CD14-positive monocyte (primary cell): ENCODE measurements at regions not wholly inside any gene's neighbourhood (a gene's known extent, or its start where the extent isn't known, plus 50 kb on each side); places are given as distances from the start of the nearest gene placed in this dataset.

Source experiments
- DNase-seq, 3 donors: peaks; one replicate each; pipeline ENCODE4 v3.0.0-alpha.2; 2011 to 2022
- H2AFZ ChIP-seq: 2 replicates; pipeline ENCODE4 v1.6.0; 2012; ENCODE audit warnings: mild to moderate bottlenecking, low read depth, low read length, inconsistent platforms; ENCODE audit not compliant: insufficient read depth, poor library complexity, severe bottlenecking
- H3K27ac ChIP-seq, 2 donors: 1 replicate in 1 of 2; 2 replicates in 1 of 2; pipeline ENCODE4 v1.5.1; 2012 to 2013; ENCODE audit warnings: low read length in 2 of 2, control low read depth in 1 of 2, inconsistent platforms in 1 of 2, low read depth in 1 of 2, mild to moderate bottlenecking in 1 of 2
- H3K27me3 ChIP-seq, 2 donors: one replicate each; pipeline versions ENCODE4 v1.6.0 to v1.6.1; 2011 to 2013; ENCODE audit warnings: low read length in 2 of 2; ENCODE audit not compliant: control insufficient read depth in 2 of 2, insufficient read depth in 2 of 2
- H3K36me3 ChIP-seq, 2 donors: replicated peaks in 1 of 2; 1 replicate in 1 of 2; 2 replicates in 1 of 2; pipeline versions ENCODE4 v1.5.1 to v1.6.1; 2012 to 2013; ENCODE audit warnings: low read length in 2 of 2, control low read depth in 1 of 2, inconsistent platforms in 1 of 2, mild to moderate bottlenecking in 1 of 2; ENCODE audit not compliant: insufficient read depth in 2 of 2, control insufficient read depth in 1 of 2
- H3K4me1 ChIP-seq, 2 donors: 1 replicate in 1 of 2; 2 replicates in 1 of 2; pipeline versions ENCODE4 v1.5.1 to v1.6.1; 2012 to 2013; ENCODE audit warnings: low read length in 2 of 2, control low read depth in 1 of 2, inconsistent platforms in 1 of 2, mild to moderate bottlenecking in 1 of 2, moderate library complexity in 1 of 2; ENCODE audit not compliant: insufficient read depth in 2 of 2, control insufficient read depth in 1 of 2
- H3K4me2 ChIP-seq: replicated peaks from 2 replicates; pipeline ENCODE3; 2012; ENCODE audit warnings: low read length, moderate library complexity, mild to moderate bottlenecking; ENCODE audit not compliant: poor library complexity, severe bottlenecking; ENCODE audit errors: extremely low read depth
- H3K4me3 ChIP-seq, 3 experiments: fragments of 200-600 bp in 1 of 3; sonication (generic) in 1 of 3; replicated peaks in 1 of 3; 1 replicate in 2 of 3; 2 replicates in 1 of 3; pipeline ENCODE4 v1.5.1; 2011 to 2013; ENCODE audit warnings: low read length in 3 of 3, mild to moderate bottlenecking in 3 of 3, control low read depth in 2 of 3, low read depth in 2 of 3, inconsistent platforms in 1 of 3, moderate library complexity in 1 of 3
- H3K79me2 ChIP-seq: 2 replicates; pipeline ENCODE4 v1.6.0; 2012; ENCODE audit warnings: mild to moderate bottlenecking, control low read depth, inconsistent platforms, low read length, moderate library complexity; ENCODE audit not compliant: insufficient read depth
- H3K9ac ChIP-seq: 2 replicates; pipeline ENCODE4 v1.6.0; 2017; ENCODE audit warnings: low read length, mild to moderate bottlenecking; ENCODE audit not compliant: insufficient read depth, poor library complexity, severe bottlenecking
- H3K9me3 ChIP-seq, 2 donors: replicated peaks in 1 of 2; 1 replicate in 1 of 2; 2 replicates in 1 of 2; pipeline versions ENCODE4 v1.5.1 to v1.6.1; 2012 to 2013; ENCODE audit warnings: low read length in 2 of 2, control low read depth in 1 of 2; ENCODE audit not compliant: control insufficient read depth in 1 of 2, insufficient read depth in 1 of 2
- H4K20me1 ChIP-seq: 2 replicates; pipeline ENCODE4 v1.6.0; 2012; ENCODE audit warnings: mild to moderate bottlenecking, low read length, control low read depth, moderate library complexity; ENCODE audit not compliant: insufficient read depth
- H3K27ac Mint-ChIP-seq, 7 donors: one replicate each; pipeline ENCODE4 v1.8.0; 2020; ENCODE audit warnings: mild to moderate bottlenecking in 7 of 7, mixed read lengths in 7 of 7, moderate library complexity in 6 of 7, inconsistent platforms in 2 of 7
- H3K27me3 Mint-ChIP-seq, 3 donors: one replicate each; pipeline ENCODE4 v1.8.0; 2021 to 2022; ENCODE audit warnings: low read depth in 3 of 3, mild to moderate bottlenecking in 3 of 3, mixed read lengths in 3 of 3, moderate library complexity in 3 of 3, inconsistent platforms in 1 of 3
- H3K36me3 Mint-ChIP-seq, 2 donors: one replicate each; pipeline ENCODE4 v1.8.0; 2020; ENCODE audit warnings: mixed read lengths in 2 of 2, inconsistent platforms in 1 of 2, mild to moderate bottlenecking in 1 of 2
- H3K4me1 Mint-ChIP-seq: one replicate; pipeline ENCODE4 v1.8.0; 2020; ENCODE audit warnings: mild to moderate bottlenecking, mixed read lengths
- H3K4me3 Mint-ChIP-seq, 2 donors: one replicate each; pipeline ENCODE4 v1.8.0; 2020; ENCODE audit warnings: mild to moderate bottlenecking in 2 of 2, mixed read lengths in 2 of 2, moderate library complexity in 1 of 2
- H3K9me3 Mint-ChIP-seq, 7 donors: one replicate each; pipeline ENCODE4 v1.8.0; 2020 to 2022; ENCODE audit warnings: mixed read lengths in 7 of 7, mild to moderate bottlenecking in 6 of 7, moderate library complexity in 6 of 7, inconsistent platforms in 2 of 7
- CTCF ChIP-seq: fragments of 200-600 bp; IDR thresholded peaks from one replicate; pipeline ENCODE4 v1.8.0; 2022; ENCODE audit warnings: antibody characterized with exemption, mild to moderate bottlenecking
- WGBS: methylation state at CpG from one replicate; pipeline ENCODE4 v1.1.5; 2013; ENCODE audit warnings: missing lambda C conversion rate; ENCODE audit not compliant: insufficient coverage; 5-methylcytosine and 5-hydroxymethylcytosine counted together
- intact Hi-C, 2 donors: fragments of 100-400 bp; cut with micrococcal nuclease; formaldehyde crosslinking; loops; one replicate each; pipeline versions ENCODE4 v1.15.0 to v1.15.1; 2023

DNA sequence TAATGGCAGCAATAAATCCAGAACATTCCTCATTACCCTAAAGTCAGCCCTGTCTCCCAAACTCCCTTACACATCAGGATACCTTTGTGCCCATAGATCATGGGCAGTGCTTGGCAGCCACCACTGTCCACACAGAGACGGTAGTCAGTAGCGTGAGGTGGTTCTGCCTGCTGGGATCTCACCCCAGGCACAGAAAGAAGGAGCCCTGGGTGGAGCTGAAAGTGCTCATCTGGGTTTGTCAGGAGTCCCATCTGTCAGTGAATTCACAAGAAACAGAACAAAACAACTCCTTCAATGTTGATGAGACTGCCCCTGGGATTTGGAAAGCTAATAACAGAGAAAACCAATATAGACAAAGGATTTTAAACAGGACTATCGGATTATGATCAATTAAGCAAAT, 90.2 kb upstream of the PRSS58 start:
- Histone ChIP-seq H3K9me3 (no peaks in the 10 kb centered on the region), H3K9ac (no peak overlapping the region), H3K4me2 (no peak overlapping the region), H3K4me3 (no peak overlapping the region), H4K20me1 (no peaks in the 10 kb centered on the region), H3K79me2 (no peaks in the 10 kb centered on the region), H3K27ac (no peak overlapping the region), H3K27me3 (no peaks in the 10 kb centered on the region), H3K4me1 (peaks cover 9 to 10% of the 10 kb centered on the region in 2 donors), H2AFZ (no peak overlapping the region), H3K36me3 (no peaks in the 10 kb centered on the region)
- peaks cover 0 to 5% (median 0%) of the 10 kb centered on the region in 3 donors for H3K27me3 Mint-ChIP-seq
- DNase-seq: no peak
- H3K36me3 Mint-ChIP-seq: no peaks in the 10 kb centered on the region
- 50% methylated on average over 2 of the region's 3 CpGs for WGBS
- intact Hi-C loops: no loop called here
- no peak overlapping the region for H3K27ac Mint-ChIP-seq
- H3K4me1 Mint-ChIP-seq: peaks cover 13% of the 10 kb centered on the region
- TF ChIP-seq CTCF: no peak
- no peak overlapping the region for H3K4me3 Mint-ChIP-seq
- peaks cover 0 to 3% (median 0%) of the 10 kb centered on the region in 7 donors for H3K9me3 Mint-ChIP-seq

DNA sequence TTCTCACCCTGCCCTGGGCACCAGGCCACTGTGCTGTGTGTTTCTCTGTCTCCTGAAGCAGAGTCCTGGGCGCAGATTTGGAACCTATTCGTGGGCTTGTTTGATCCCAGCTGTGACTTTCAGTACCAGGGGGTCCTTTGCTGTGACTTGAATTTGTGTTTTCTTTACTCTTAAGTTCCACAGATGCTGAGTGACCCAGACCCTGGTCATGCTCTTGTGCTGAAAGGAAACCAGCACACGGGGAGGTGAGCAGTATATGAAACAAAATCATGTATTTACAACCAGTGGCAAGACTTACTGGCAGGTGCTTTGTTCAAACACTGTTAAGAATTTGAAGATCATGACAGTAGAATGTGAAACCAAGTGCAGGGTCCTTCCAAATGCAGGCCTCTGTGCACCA, 89.2 kb upstream of the PRSS58 start:
- Histone ChIP-seq H3K9me3 (no peaks in the 10 kb centered on the region), H3K79me2 (no peaks in the 10 kb centered on the region), H3K27ac (no peak overlapping the region), H3K4me2 (no peak overlapping the region), H3K4me3 (no peak overlapping the region), H3K9ac (no peak overlapping the region), H2AFZ (no peak overlapping the region), H4K20me1 (no peaks in the 10 kb centered on the region), H3K4me1 (peaks cover 0 to under 1% of the 10 kb centered on the region in 2 donors), H3K27me3 (no peaks in the 10 kb centered on the region), H3K36me3 (no peaks in the 10 kb centered on the region)
- WGBS: 100% methylated on average over 2 of the region's 3 CpGs
- Mint-ChIP-seq H3K4me1 (peaks cover 3% of the 10 kb centered on the region), H3K9me3 (no peaks in the 10 kb centered on the region), H3K36me3 (no peaks in the 10 kb centered on the region), H3K4me3 (no peak overlapping the region), H3K27me3 (peaks cover 0 to 5% (median 0%) of the 10 kb centered on the region in 3 donors), H3K27ac (no peak overlapping the region)
- no peak for TF ChIP-seq CTCF
- DNase-seq: no peak
- intact Hi-C loops: no loop called here
